HepG2 (cell line): ENCODE measurements at regions not wholly inside any gene's neighbourhood (a gene's known extent, or its start where the extent isn't known, plus 50 kb on each side); places are given as distances from the start of the nearest gene placed in this dataset.

ENCODE experiments used
- ATAC-seq: fragments of 200-7000 bp; cut with Tn5 transposase; 3 replicates; pipeline ENCODE4 v1.9.1; 2020; ENCODE audit warnings: mild to moderate bottlenecking, moderate library complexity
- BruUV-seq: library from RNA; stranded (reverse); fragments of 400-500 nt; replicated peaks from 2 replicates; lab custom pipeline; 2021; lab: Mats Ljungman, UMichigan
- CTCF ChIA-PET: fragments of 300-600 bp; formaldehyde crosslinking; extraction: SDS; loops from one replicate; lab custom pipeline; 2021; ENCODE audit warnings: low total read pairs, inconsistent platforms, low intra/inter-chr PET ratio; lab: Yijun Ruan, JAX
- POLR2A ChIA-PET: fragments of 350-600 bp; sonication (Branson Sonifier 250); formaldehyde crosslinking; loops from one replicate; lab custom pipeline; 2020; ENCODE audit warnings: antibody characterized with exemption, inconsistent platforms; lab: Yijun Ruan, JAX
- DNase-seq: peaks from one replicate; pipeline ENCODE4 v3.0.0-alpha.2; 2015; ENCODE audit warnings: low spot score
- FAIRE-seq: peaks from 3 replicates; lab custom pipeline; 2011; peaks lifted over from hg19 to GRCh38; lab: Jason Lieb, UNC
- H2AFZ ChIP-seq: one replicate; pipeline ENCODE4 v1.6.1; 2011; ENCODE audit warnings: low read length, inconsistent platforms
- H3K27ac ChIP-seq: fragments of 300-600 bp; 3 replicates; pipeline ENCODE4 v1.8.0; 2011; ENCODE audit warnings: mixed run types, mild to moderate bottlenecking, mixed read lengths, low read length, inconsistent platforms; ENCODE audit not compliant: insufficient read depth; ENCODE audit errors: extremely low read length
- H3K27me3 ChIP-seq, 2 experiments: fragments of 200-600 bp in 1 of 2; 2 replicates in 1 of 2; 3 replicates in 1 of 2; pipeline versions ENCODE4 v1.6.0 to v1.8.0; 2011; ENCODE audit warnings: low read length in 2 of 2, mild to moderate bottlenecking in 2 of 2, moderate library complexity in 2 of 2, inconsistent platforms in 1 of 2; ENCODE audit not compliant: insufficient read depth in 2 of 2, control insufficient read depth in 1 of 2
- H3K36me3 ChIP-seq, 2 experiments: fragments of 200-600 bp in 1 of 2; replicated peaks in 1 of 2; 2 replicates in 1 of 2; 3 replicates in 1 of 2; pipeline versions ENCODE4 v1.5.1 to v1.8.0; 2011; ENCODE audit warnings: low read length in 2 of 2, inconsistent platforms in 1 of 2; ENCODE audit not compliant: insufficient read depth in 2 of 2, control insufficient read depth in 1 of 2
- H3K4me1 ChIP-seq: 2 replicates; pipeline ENCODE4 v1.5.1; 2012; ENCODE audit warnings: low read length, inconsistent platforms; ENCODE audit not compliant: insufficient read depth
- H3K4me2 ChIP-seq: 2 replicates; pipeline ENCODE4 v1.6.0; 2011; ENCODE audit warnings: low read depth, low read length, inconsistent platforms
- H3K4me3 ChIP-seq, 3 experiments: fragments of 200-600 bp in 1 of 3; sonication (generic), shearing (Covaris generic) in 1 of 3; replicated peaks in 1 of 3; 2 replicates each; pipeline ENCODE4 v1.5.1; 2011 to 2016; ENCODE audit warnings: low read length in 3 of 3, inconsistent platforms in 2 of 3, low read depth in 2 of 3, mild to moderate bottlenecking in 2 of 3, control low read depth in 1 of 3, mixed read lengths in 1 of 3; ENCODE audit not compliant: insufficient read depth in 1 of 3
- H3K79me2 ChIP-seq: one replicate; pipeline ENCODE4 v1.6.1; 2011; ENCODE audit warnings: low read length, inconsistent platforms; ENCODE audit not compliant: insufficient read depth
- H3K9ac ChIP-seq: 2 replicates; pipeline ENCODE4 v1.6.0; 2011; ENCODE audit warnings: mild to moderate bottlenecking, low read depth, low read length, inconsistent platforms; ENCODE audit not compliant: insufficient read depth
- H3K9me3 ChIP-seq: 2 replicates; pipeline ENCODE4 v1.5.1; 2012; ENCODE audit warnings: mild to moderate bottlenecking, low read length
- H4K20me1 ChIP-seq: 2 replicates; pipeline ENCODE4 v1.6.0; 2011; ENCODE audit warnings: inconsistent platforms, mild to moderate bottlenecking, low read length, moderate library complexity; ENCODE audit not compliant: insufficient read depth
- BCL6 ChIP-seq: IDR thresholded peaks from 2 replicates; pipeline ENCODE4 v1.6.1; 2016; ENCODE audit warnings: missing genetic modification reagents, missing compliant biosample characterization
- CREBL2 ChIP-seq: sonication (generic); formaldehyde crosslinking; IDR thresholded peaks from 2 replicates; pipeline ENCODE4 v1.8.1; 2023; ENCODE audit warnings: missing genetic modification reagents, mild to moderate bottlenecking, borderline replicate concordance
- CTCF ChIP-seq: sonication (generic); formaldehyde crosslinking; IDR thresholded peaks from 2 replicates; pipeline ENCODE4 v1.5.0; 2020; ENCODE audit warnings: mild to moderate bottlenecking, missing genetic modification reagents, moderate library complexity
- ELF4 ChIP-seq: sonication (generic); formaldehyde crosslinking; IDR thresholded peaks from 2 replicates; pipeline ENCODE4 v1.5.0; 2020; ENCODE audit warnings: missing genetic modification reagents, mild to moderate bottlenecking, moderate library complexity, borderline replicate concordance
- FOXO1 ChIP-seq: sonication (generic); formaldehyde crosslinking; IDR thresholded peaks from 2 replicates; pipeline ENCODE4 v1.4.0; 2020; ENCODE audit warnings: missing genetic modification reagents
- HMG20A ChIP-seq: IDR thresholded peaks from 2 replicates; pipeline ENCODE4 v1.6.1; 2016; ENCODE audit warnings: borderline replicate concordance
- IKZF5 ChIP-seq: IDR thresholded peaks from 2 replicates; pipeline ENCODE4 v1.6.1; 2018; ENCODE audit warnings: missing genetic modification reagents, mild to moderate bottlenecking, missing compliant biosample characterization
- KAT8 ChIP-seq: IDR thresholded peaks from 2 replicates; pipeline ENCODE4 v1.6.1; 2016; ENCODE audit warnings: missing genetic modification reagents, missing compliant biosample characterization
- LRRFIP1 ChIP-seq: sonication (generic); formaldehyde crosslinking; conservative IDR thresholded peaks from 2 replicates; pipeline ENCODE4 v1.4.0; 2020; ENCODE audit warnings: missing genetic modification reagents
- RAD21 ChIP-seq: fragments of 450-650 bp; formaldehyde crosslinking; IDR thresholded peaks from 2 replicates; pipeline ENCODE4 v1.5.0; 2020; ENCODE audit warnings: mild to moderate bottlenecking
- SP5 ChIP-seq: IDR thresholded peaks from 2 replicates; pipeline ENCODE4 v1.6.1; 2016; ENCODE audit warnings: low read depth, borderline replicate concordance
- USF2 ChIP-seq, 2 experiments: sonication (generic) in 1 of 2; formaldehyde crosslinking in 1 of 2; IDR thresholded peaks; 2 replicates each; pipeline versions ENCODE4 v1.5.1 to v1.6.1; 2011 to 2020; ENCODE audit warnings: borderline replicate concordance in 1 of 2, low read depth in 1 of 2, low read length in 1 of 2, mild to moderate bottlenecking in 1 of 2, missing genetic modification reagents in 1 of 2, moderate library complexity in 1 of 2
- ZNF432 ChIP-seq: sonication (generic); formaldehyde crosslinking; IDR thresholded peaks from 2 replicates; pipeline ENCODE4 v1.5.0; 2020; ENCODE audit warnings: missing genetic modification reagents, mild to moderate bottlenecking, borderline replicate concordance
- ZNF451 ChIP-seq: sonication (generic); formaldehyde crosslinking; IDR thresholded peaks from 2 replicates; pipeline ENCODE4 v1.5.0; 2020; ENCODE audit warnings: mild to moderate bottlenecking, missing genetic modification reagents
- ZNF598 ChIP-seq: sonication (generic); formaldehyde crosslinking; IDR thresholded peaks from 2 replicates; pipeline ENCODE4 v1.5.1; 2020; ENCODE audit warnings: mild to moderate bottlenecking, missing genetic modification reagents, borderline replicate concordance
- WGBS: methylation state at CpG from one replicate; pipeline ENCODE4 v1.1.6; 2017; ENCODE audit warnings: low lambda C conversion rate; 5-methylcytosine and 5-hydroxymethylcytosine counted together
- in situ Hi-C: cut with HindIII; loops from 2 replicates; pipeline ENCODE4 v1.10.0; 2017; ENCODE audit warnings: low pct_unique_long_range_greater_than_20kb; ENCODE audit not compliant: extremely low pct_ligation_motif_present
- intact Hi-C: fragments of 100-400 bp; cut with micrococcal nuclease; formaldehyde crosslinking; loops from one replicate; pipeline ENCODE4 v1.10.0; 2022; ENCODE audit not compliant: unreplicated experiment

- Histone ChIP-seq H3K27ac (no peak overlapping the region), H2AFZ (no peak overlapping the region), H3K27me3 (no peaks in the 10 kb centered on the region), H3K4me3 (no peak overlapping the region), H3K4me1 (no peaks in the 10 kb centered on the region), H3K9me3 (peaks cover 58% of the 10 kb centered on the region), H3K9ac (no peak overlapping the region), H3K79me2 (no peaks in the 10 kb centered on the region), H3K4me2 (no peak overlapping the region), H3K36me3 (no peaks in the 10 kb centered on the region), H4K20me1 (no peaks in the 10 kb centered on the region)
- TF ChIP-seq RAD21 (no peak), ZNF598 (CRISPR knock-in tag) (no peak), BCL6 (CRISPR knock-in tag) (no peak), CREBL2 (no peak), CTCF (no peak), IKZF5 (CRISPR knock-in tag) (no peak), ZNF432 (CRISPR knock-in tag) (no peak), FOXO1 (no peak), KAT8 (CRISPR knock-in tag) (no peak), LRRFIP1 (CRISPR knock-in tag) (no peak), ZNF451 (CRISPR knock-in tag) (no peak), SP5 (CRISPR knock-in tag) (no peak), USF2 (IDR thresholded peaks at IDR 0.05; ENCODE audit: low read depth, low read length) (no peak), USF2 (CRISPR knock-in tag; IDR thresholded peaks at IDR 0.05; ENCODE audit: borderline replicate concordance) (no peak), HMG20A (CRISPR knock-in tag) (no peak), ELF4 (CRISPR knock-in tag) (no peak)
- POLR2A ChIA-PET = no interaction called here
- FAIRE-seq (no peak), DNase-seq (no peak), ATAC-seq (no peak)
- WGBS = 0% methylated on average over 1 of the region's 1 CpG
- BruUV-seq = no TSS peak
- intact Hi-C loops (no loop called here), in situ Hi-C loops (no loop called here)
- CTCF ChIA-PET = no interaction called here
Observed at GRCh38 chr21:24289539-24289938, 1317.7 kb downstream of the MRPL39 start.
